Loucy (cell line): ENCODE measurements at regions not wholly inside any gene's neighbourhood (a gene's known extent, or its start where the extent isn't known, plus 50 kb on each side); places are given as distances from the start of the nearest gene placed in this dataset.

Experiments
- EZH2phosphoT487 ChIP-seq: fragments of 200-600 bp; IDR thresholded peaks from 2 replicates; pipeline ENCODE4 v1.6.1; 2018; ENCODE audit warnings: antibody characterized with exemption, mild to moderate bottlenecking, moderate library complexity, borderline replicate concordance
- TF ChIP-seq, protein P1 (sequence below): fragments of 200-600 bp; sonication (generic); conservative IDR thresholded peaks from 2 replicates; pipeline ENCODE4 v1.5.1; 2014; ENCODE audit warnings: mild to moderate bottlenecking, antibody characterized with exemption, low read length

- TF ChIP-seq, protein P1, sequence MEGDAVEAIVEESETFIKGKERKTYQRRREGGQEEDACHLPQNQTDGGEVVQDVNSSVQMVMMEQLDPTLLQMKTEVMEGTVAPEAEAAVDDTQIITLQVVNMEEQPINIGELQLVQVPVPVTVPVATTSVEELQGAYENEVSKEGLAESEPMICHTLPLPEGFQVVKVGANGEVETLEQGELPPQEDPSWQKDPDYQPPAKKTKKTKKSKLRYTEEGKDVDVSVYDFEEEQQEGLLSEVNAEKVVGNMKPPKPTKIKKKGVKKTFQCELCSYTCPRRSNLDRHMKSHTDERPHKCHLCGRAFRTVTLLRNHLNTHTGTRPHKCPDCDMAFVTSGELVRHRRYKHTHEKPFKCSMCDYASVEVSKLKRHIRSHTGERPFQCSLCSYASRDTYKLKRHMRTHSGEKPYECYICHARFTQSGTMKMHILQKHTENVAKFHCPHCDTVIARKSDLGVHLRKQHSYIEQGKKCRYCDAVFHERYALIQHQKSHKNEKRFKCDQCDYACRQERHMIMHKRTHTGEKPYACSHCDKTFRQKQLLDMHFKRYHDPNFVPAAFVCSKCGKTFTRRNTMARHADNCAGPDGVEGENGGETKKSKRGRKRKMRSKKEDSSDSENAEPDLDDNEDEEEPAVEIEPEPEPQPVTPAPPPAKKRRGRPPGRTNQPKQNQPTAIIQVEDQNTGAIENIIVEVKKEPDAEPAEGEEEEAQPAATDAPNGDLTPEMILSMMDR, result no peak
- no peak for TF ChIP-seq EZH2phosphoT487
These were observed 64.7 kb upstream of the WT1 start for GRCh38 chr11:32500001-32500400.
